ENCODE measurements at regions not wholly inside any gene's neighbourhood (a gene's known extent, or its start where the extent isn't known, plus 50 kb on each side); places are given as distances from the start of the nearest gene placed in this dataset.

DNA sequence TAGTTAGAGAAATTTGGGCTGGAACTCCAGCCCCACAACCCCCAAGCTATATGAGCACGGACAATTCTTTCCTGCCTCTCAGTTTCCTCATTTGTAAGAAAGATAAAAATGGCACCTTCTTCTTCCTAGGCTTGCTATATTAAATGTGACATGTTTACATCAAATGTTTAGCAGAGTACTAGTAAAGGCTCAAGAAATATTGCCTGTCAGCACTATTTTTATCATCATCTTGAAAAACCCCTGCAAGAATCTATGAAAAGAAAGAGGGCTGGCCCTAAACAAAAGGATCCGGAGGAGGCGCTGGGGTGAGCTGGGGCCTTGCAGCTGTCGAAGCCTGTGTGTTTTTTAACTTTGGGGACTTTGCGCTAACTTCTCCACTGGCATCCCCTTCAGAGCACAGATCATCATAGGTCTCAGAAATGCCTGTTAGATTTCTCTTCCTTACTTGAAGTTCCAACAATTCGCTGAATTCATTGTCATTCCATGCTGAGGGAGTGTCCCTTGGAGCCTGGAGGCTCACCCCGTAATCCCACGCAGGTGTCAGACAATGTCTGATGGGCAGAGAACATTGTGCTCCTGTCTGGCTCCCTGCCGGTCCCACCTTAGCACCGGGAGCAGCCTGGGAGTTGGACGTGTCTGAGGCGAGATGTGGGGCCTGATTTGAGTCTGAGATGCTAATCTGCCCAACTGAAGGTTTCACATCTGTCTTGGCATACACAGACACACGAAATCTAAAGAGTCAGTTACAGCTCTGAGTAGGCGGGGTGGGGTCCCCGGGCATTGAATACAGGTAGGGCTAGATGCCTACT, 206.8 kb downstream of the NUAK1 start:
- TF ChIP-seq POLR2A (IDR thresholded peaks at IDR 0.05; ENCODE audit: low read length) (no peak), GATA1 (IDR thresholded peaks at IDR 0.05; ENCODE audit: low read depth, low read length) (no peak)

Measured in erythroblast (primary cell).